Panc1 (cell line): ENCODE measurements at regions not wholly inside any gene's neighbourhood (a gene's known extent, or its start where the extent isn't known, plus 50 kb on each side); places are given as distances from the start of the nearest gene placed in this dataset.

Experiments
- ATAC-seq: fragments of 200-7000 bp; cut with Tn5 transposase; 2 replicates; pipeline ENCODE4 v1.9.1; 2020; ENCODE audit warnings: mild to moderate bottlenecking, moderate library complexity
- BruUV-seq: library from RNA; stranded (reverse); fragments of 400-500 nt; replicated peaks from 2 replicates; lab custom pipeline; 2021; lab: Mats Ljungman, UMichigan
- CTCF ChIA-PET: fragments of 300-600 bp; sonication (Branson Sonifier 250); formaldehyde crosslinking; loops from one replicate; lab custom pipeline; 2022; ENCODE audit warnings: antibody characterized with exemption; lab: Charles Lee
- POLR2A ChIA-PET: fragments of 300-600 bp; sonication (Branson Sonifier 250); formaldehyde crosslinking; loops from one replicate; lab custom pipeline; 2022; ENCODE audit warnings: antibody characterized with exemption; lab: Charles Lee
- DNase-seq: peaks from one replicate; pipeline ENCODE4 v3.0.0-alpha.2; 2010; ENCODE audit warnings: low read depth, low spot score
- H3K27ac ChIP-seq: 2 replicates; pipeline ENCODE4 v1.5.1; 2011; ENCODE audit warnings: mild to moderate bottlenecking, low read length, inconsistent platforms
- H3K27me3 ChIP-seq: fragments of 200-500 bp; sonication (Bioruptor generic); 2 replicates; pipeline ENCODE4 v1.6.0; 2014; ENCODE audit warnings: low read length, inconsistent platforms; ENCODE audit not compliant: control insufficient read depth, insufficient read depth
- H3K36me3 ChIP-seq: fragments of 200-500 bp; sonication (Bioruptor generic); 2 replicates; pipeline ENCODE4 v1.5.1; 2014; ENCODE audit warnings: inconsistent platforms, mild to moderate bottlenecking, low read length, moderate library complexity; ENCODE audit not compliant: control insufficient read depth, insufficient read depth
- H3K4me1 ChIP-seq: 2 replicates; pipeline ENCODE4 v1.5.1; 2011; ENCODE audit warnings: inconsistent platforms, mild to moderate bottlenecking, low read length, moderate library complexity; ENCODE audit not compliant: control insufficient read depth, insufficient read depth
- H3K4me3 ChIP-seq, 2 experiments: 2 replicates each; pipeline ENCODE4 v1.5.1; 2011 to 2012; ENCODE audit warnings: low read depth in 2 of 2, low read length in 2 of 2, mild to moderate bottlenecking in 2 of 2, inconsistent platforms in 1 of 2, moderate library complexity in 1 of 2
- H3K9me3 ChIP-seq: fragments of 200-500 bp; sonication (Bioruptor generic); 2 replicates; pipeline ENCODE4 v1.5.1; 2014; ENCODE audit warnings: low read depth, mild to moderate bottlenecking, inconsistent platforms, low read length, moderate library complexity; ENCODE audit not compliant: control insufficient read depth, insufficient read depth
- CTCF ChIP-seq: fragments of 450-650 bp; IDR thresholded peaks from 2 replicates; pipeline ENCODE4 v1.5.1; 2017; ENCODE audit warnings: mild to moderate bottlenecking
- in situ Hi-C: cut with HindIII; loops from 2 replicates; pipeline ENCODE4 v1.10.0; 2016; ENCODE audit warnings: low sequenced_read_pairs, low pct_unique_long_range_greater_than_20kb
- intact Hi-C: fragments of 100-400 bp; cut with micrococcal nuclease; formaldehyde crosslinking; loops from one replicate; pipeline ENCODE4 v1.10.0; 2022; ENCODE audit not compliant: unreplicated experiment
- TF ChIP-seq, protein P1 (sequence below), 2 experiments: IDR thresholded peaks; 2 replicates each; pipeline ENCODE4 v1.6.1; 2011 to 2012; ENCODE audit warnings: low read depth in 2 of 2, control low read depth in 1 of 2, low read length in 1 of 2, mild to moderate bottlenecking in 1 of 2, moderate library complexity in 1 of 2; ENCODE audit not compliant: insufficient read depth in 1 of 2

GRCh38 chr5:167533814-167534795 lies 757.3 kb upstream of the WWC1 start:
- no TSS peak for BruUV-seq
- CTCF ChIA-PET, result no interaction called here
- intact Hi-C loops, result no loop called here

DNA sequence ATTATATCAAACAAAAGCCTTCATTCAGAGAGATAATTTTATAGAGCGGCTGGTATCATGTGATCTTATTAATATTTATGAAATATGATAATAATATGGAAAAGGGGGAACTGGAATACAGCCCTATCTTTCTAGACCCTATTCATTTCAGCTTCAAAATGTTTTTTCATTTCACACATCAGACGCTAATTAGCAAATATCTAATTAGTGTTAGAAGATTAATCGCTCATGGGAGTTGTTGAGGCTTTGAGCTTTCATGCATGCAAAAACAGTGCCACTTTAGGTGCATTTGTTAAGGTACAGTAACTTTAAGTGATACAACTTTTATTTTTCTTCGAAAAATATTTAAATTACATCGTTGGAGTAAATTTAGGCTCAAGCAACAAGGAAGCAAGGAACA lies 751.7 kb upstream of the WWC1 start:
- Histone ChIP-seq H3K9me3 (no peaks in the 10 kb centered on the region), H3K4me1 (no peaks in the 10 kb centered on the region), H3K27me3 (no peaks in the 10 kb centered on the region; the same call in 1 of the 2 replicates), H3K4me3 (no peak overlapping the region), H3K36me3 (no peaks in the 10 kb centered on the region), H3K27ac (no peak overlapping the region)
- no peak for ATAC-seq
- TF ChIP-seq CTCF, result no peak
- TF ChIP-seq, protein P1, sequence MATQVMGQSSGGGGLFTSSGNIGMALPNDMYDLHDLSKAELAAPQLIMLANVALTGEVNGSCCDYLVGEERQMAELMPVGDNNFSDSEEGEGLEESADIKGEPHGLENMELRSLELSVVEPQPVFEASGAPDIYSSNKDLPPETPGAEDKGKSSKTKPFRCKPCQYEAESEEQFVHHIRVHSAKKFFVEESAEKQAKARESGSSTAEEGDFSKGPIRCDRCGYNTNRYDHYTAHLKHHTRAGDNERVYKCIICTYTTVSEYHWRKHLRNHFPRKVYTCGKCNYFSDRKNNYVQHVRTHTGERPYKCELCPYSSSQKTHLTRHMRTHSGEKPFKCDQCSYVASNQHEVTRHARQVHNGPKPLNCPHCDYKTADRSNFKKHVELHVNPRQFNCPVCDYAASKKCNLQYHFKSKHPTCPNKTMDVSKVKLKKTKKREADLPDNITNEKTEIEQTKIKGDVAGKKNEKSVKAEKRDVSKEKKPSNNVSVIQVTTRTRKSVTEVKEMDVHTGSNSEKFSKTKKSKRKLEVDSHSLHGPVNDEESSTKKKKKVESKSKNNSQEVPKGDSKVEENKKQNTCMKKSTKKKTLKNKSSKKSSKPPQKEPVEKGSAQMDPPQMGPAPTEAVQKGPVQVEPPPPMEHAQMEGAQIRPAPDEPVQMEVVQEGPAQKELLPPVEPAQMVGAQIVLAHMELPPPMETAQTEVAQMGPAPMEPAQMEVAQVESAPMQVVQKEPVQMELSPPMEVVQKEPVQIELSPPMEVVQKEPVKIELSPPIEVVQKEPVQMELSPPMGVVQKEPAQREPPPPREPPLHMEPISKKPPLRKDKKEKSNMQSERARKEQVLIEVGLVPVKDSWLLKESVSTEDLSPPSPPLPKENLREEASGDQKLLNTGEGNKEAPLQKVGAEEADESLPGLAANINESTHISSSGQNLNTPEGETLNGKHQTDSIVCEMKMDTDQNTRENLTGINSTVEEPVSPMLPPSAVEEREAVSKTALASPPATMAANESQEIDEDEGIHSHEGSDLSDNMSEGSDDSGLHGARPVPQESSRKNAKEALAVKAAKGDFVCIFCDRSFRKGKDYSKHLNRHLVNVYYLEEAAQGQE (IDR thresholded peaks at IDR 0.05; ENCODE audit: insufficient read depth in 1 of 2, low read depth in 2 of 2, low read length in 1 of 2), result no peak
- ChIA-PET CTCF (no interaction called here), POLR2A (no interaction called here)
- in situ Hi-C loops, result no loop called here
- no TSS peak for BruUV-seq
- no peak for DNase-seq
- intact Hi-C loops, result no loop called here

More at GRCh38 chr5:167533814-167534795, 757.3 kb upstream of the WWC1 start:
- no peak overlapping the region for H3K4me3 ChIP-seq
- no peaks in the 10 kb centered on the region; the same call in 1 of the 2 replicates for H3K27me3 ChIP-seq
- H3K9me3 ChIP-seq, result no peaks in the 10 kb centered on the region
- no peaks in the 10 kb centered on the region for H3K4me1 ChIP-seq
- DNase-seq, result no peak
- no peak overlapping the region for H3K27ac ChIP-seq
- TF ChIP-seq, protein P1 (IDR thresholded peaks at IDR 0.05; ENCODE audit: insufficient read depth in 1 of 2, low read depth in 2 of 2, low read length in 1 of 2), result no peak
- no peak for ATAC-seq
- POLR2A ChIA-PET, result no interaction called here
- in situ Hi-C loops, result no loop called here
- no peaks in the 10 kb centered on the region for H3K36me3 ChIP-seq
